ENCODE measurements at regions not wholly inside any gene's neighbourhood (a gene's known extent, or its start where the extent isn't known, plus 50 kb on each side); places are given as distances from the start of the nearest gene placed in this dataset.
"Not testable (repeated sequence)": the region's sequence is repeated elsewhere in the genome, so short reads cannot be mapped to it uniquely, and the experiment has no call there.

DNA sequence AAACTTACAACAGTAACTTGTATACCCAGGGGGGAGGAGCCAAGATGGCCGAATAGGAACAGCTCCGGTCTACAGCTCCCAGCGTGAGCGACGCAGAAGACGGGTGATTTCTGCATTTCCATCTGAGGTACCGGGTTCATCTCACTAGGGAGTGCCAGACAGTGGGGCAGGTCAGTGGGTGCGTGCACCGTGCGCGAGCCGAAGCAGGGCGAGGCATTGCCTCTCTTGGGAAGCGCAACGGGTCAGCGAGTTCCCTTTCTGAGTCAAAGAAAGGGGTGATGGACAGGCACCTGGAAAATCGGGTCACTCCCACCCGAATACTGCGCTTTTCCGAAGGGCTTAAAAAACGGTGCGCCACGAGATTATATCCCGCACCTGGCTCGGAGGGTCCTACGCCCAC lies 278.8 kb downstream of the FAM47B start:
- H3K4me3 ChIP-seq (replicated peaks; ENCODE audit: low read depth, low read length); DNase-seq (ENCODE audit: extremely low read depth, low read depth): not testable (repeated sequence)

DNA sequence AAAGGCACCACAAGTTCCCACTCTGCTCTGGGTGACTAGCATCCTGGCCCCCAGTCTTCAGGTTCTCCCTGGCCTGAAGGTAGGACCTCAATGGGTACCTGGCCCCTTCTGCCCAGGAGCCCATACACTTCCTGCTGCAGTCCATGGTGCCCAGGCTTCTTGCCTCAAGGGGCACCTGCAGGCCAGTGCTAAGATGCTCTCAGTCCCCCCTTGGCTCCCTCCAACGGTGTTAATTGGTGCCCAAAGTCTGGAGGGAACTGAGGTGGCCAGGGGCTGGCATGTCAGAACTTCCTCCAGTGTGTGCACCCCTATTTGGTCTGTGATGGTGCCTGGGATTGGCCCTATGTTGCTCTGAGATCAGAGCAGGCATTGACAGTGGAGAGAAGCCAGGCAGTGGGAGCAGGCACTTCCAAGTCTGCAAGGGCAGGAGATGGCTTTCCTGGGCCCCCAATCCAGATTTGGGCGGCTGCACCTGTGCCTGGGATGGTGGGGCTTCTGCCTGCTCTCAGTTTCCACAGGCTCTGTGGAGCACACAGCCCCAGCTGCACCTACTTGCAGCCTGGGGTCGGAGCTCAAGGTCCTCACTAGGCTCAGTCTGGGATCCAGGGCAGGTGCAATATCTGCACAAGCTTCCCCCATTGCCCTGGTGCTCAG lies 301.6 kb downstream of the FAM47B start:
- no peak for DNase-seq (ENCODE audit: extremely low read depth, low read depth)
- H3K4me3 ChIP-seq (replicated peaks; ENCODE audit: low read depth, low read length) = no peak overlapping the region
- TF ChIP-seq, protein P1, sequence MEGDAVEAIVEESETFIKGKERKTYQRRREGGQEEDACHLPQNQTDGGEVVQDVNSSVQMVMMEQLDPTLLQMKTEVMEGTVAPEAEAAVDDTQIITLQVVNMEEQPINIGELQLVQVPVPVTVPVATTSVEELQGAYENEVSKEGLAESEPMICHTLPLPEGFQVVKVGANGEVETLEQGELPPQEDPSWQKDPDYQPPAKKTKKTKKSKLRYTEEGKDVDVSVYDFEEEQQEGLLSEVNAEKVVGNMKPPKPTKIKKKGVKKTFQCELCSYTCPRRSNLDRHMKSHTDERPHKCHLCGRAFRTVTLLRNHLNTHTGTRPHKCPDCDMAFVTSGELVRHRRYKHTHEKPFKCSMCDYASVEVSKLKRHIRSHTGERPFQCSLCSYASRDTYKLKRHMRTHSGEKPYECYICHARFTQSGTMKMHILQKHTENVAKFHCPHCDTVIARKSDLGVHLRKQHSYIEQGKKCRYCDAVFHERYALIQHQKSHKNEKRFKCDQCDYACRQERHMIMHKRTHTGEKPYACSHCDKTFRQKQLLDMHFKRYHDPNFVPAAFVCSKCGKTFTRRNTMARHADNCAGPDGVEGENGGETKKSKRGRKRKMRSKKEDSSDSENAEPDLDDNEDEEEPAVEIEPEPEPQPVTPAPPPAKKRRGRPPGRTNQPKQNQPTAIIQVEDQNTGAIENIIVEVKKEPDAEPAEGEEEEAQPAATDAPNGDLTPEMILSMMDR (IDR thresholded peaks at IDR 0.05; ENCODE audit: low read depth, low read length, missing control alignments) = no peak

DNA sequence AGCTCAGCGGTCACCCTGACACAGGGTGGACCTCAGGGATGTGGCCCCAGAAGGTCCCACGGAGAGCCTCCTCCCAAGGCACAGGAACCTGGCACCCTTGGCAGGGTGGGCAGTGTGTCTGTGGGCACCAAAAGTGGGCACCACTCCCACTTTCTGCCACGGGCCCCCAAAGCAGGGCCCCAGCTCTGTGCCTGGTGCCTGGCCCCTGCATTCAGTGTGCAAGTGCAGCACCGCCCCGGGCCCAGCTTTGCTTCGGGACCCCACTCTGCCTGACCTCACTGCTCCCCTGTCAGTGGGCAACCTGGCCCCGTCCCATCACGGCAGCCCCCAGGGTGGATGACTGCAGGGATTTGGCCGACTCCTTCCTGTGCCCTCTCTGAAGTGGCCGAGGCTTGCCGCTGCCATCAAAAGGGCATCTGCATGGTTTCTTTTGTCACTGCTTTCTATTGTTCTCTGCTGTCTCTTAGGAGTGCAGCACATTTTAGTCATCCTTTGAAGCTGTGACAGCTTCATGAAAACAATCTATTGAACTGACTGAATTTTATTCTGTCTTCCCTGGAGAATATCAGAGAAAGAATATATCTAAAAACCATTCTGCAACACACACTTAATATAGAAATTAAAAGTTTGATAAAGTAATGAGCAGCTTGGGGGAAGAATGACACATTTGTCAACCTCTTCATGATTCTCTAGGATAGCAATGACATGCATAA lies 302.4 kb downstream of the FAM47B start:
- DNase-seq (ENCODE audit: extremely low read depth, low read depth) = no peak
- no peak overlapping the region for H3K4me3 ChIP-seq (replicated peaks; ENCODE audit: low read depth, low read length)
- TF ChIP-seq, protein P1 (IDR thresholded peaks at IDR 0.05; ENCODE audit: low read depth, low read length, missing control alignments) = no peak

DNA sequence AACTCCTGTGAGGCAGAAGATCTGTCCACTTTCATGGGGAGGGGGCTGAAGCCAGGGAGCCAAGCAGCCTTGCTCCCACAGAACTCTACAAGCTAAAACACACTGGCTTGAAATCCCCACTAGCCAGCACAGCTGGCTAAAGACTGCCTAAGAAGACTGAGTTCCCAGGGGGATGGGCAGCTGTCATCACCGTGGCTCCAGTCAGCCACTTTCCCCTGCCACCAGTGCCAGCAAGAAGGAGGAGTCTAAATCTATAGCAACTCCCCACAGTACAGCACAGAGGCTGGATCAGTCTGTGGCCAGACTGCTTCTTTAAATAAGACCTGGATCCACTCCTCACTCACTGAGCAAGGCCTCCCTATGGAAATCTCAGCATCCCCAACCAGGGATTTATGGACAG lies 308.6 kb downstream of the FAM47B start:
- H3K4me3 ChIP-seq (replicated peaks; ENCODE audit: low read depth, low read length) = no peak overlapping the region
- TF ChIP-seq, protein P1 (IDR thresholded peaks at IDR 0.05; ENCODE audit: low read depth, low read length, missing control alignments) = no peak
- no peak for DNase-seq (ENCODE audit: extremely low read depth, low read depth)

DNA sequence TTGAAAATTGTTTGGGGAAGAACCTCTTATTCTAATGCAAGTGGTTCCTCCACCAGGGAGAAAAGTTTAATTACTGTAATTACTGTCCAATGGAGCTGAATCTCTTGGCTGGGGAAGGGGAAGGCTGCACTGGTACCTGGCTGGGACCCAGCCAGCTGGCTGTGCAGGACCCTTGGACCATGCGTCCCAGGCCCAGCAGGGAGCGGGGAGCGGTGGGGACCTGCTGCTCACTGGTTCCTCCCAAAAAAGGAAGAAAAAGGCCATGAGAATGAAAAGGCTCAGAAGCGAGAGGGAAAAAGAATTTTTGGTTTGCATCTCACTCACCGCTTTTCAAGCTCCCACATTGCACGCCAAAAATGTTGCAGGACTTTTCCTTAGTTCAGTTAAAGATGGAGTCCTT lies 333.5 kb downstream of the FAM47B start:
- no peak overlapping the region for H3K4me3 ChIP-seq (replicated peaks; ENCODE audit: low read depth, low read length)
- TF ChIP-seq, protein P1 (IDR thresholded peaks at IDR 0.05; ENCODE audit: low read depth, low read length, missing control alignments) = no peak
- DNase-seq (ENCODE audit: extremely low read depth, low read depth) = no peak

- TF ChIP-seq, protein P1 (IDR thresholded peaks at IDR 0.05; ENCODE audit: low read depth, low read length, missing control alignments) = no peak
- H3K4me3 ChIP-seq (replicated peaks; ENCODE audit: low read depth, low read length) = no peak overlapping the region
- DNase-seq (ENCODE audit: extremely low read depth, low read depth) = no peak
Observed at GRCh38 chrX:35285289-35285962, 342.8 kb downstream of the FAM47B start.

GRCh38 chrX:35288657-35289056 lies 346.1 kb downstream of the FAM47B start:
- DNase-seq (ENCODE audit: extremely low read depth, low read depth) = no peak
- no peak overlapping the region for H3K4me3 ChIP-seq (replicated peaks; ENCODE audit: low read depth, low read length)
- TF ChIP-seq, protein P1 (IDR thresholded peaks at IDR 0.05; ENCODE audit: low read depth, low read length, missing control alignments) = no peak
